Fibroblast of pulmonary artery (primary cell): ENCODE measurements at regions not wholly inside any gene's neighbourhood (a gene's known extent, or its start where the extent isn't known, plus 50 kb on each side); places are given as distances from the start of the nearest gene placed in this dataset.

Source experiments
- DNase-seq: peaks from one replicate; pipeline ENCODE4 v3.0.0-alpha.2; 2010; ENCODE audit warnings: low read depth
- H3K4me3 ChIP-seq: replicated peaks from 2 replicates; pipeline ENCODE4 v1.5.1; 2011; ENCODE audit warnings: low read depth, mild to moderate bottlenecking, control low read depth, low read length, moderate library complexity
- TF ChIP-seq, protein P1 (sequence below): IDR thresholded peaks from 2 replicates; pipeline ENCODE4 v1.5.1; 2011; ENCODE audit warnings: mild to moderate bottlenecking, control low read depth, low read length, inconsistent platforms; ENCODE audit errors: missing control alignments

DNA sequence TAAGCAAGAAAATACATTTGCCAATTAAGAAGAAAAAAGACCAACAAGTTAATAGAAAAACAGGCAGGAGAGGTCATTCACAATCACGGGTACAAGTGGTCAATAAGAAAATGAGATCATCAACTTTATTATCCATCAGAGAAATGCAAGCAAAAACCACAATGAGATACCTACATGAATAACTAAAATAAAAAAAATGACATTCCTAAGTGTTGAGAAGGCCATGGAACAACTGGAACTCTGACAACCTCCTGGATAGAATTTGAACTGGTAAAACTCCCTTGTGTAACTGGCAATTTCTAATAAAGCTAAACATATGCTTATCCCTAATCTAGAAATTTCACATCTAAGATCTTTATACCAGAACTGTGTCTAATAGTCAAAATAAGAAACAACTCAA, 135.4 kb upstream of the BACE2 start:
- DNase-seq = no peak
- TF ChIP-seq, protein P1, sequence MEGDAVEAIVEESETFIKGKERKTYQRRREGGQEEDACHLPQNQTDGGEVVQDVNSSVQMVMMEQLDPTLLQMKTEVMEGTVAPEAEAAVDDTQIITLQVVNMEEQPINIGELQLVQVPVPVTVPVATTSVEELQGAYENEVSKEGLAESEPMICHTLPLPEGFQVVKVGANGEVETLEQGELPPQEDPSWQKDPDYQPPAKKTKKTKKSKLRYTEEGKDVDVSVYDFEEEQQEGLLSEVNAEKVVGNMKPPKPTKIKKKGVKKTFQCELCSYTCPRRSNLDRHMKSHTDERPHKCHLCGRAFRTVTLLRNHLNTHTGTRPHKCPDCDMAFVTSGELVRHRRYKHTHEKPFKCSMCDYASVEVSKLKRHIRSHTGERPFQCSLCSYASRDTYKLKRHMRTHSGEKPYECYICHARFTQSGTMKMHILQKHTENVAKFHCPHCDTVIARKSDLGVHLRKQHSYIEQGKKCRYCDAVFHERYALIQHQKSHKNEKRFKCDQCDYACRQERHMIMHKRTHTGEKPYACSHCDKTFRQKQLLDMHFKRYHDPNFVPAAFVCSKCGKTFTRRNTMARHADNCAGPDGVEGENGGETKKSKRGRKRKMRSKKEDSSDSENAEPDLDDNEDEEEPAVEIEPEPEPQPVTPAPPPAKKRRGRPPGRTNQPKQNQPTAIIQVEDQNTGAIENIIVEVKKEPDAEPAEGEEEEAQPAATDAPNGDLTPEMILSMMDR = no peak
- H3K4me3 ChIP-seq = no peak overlapping the region

DNA sequence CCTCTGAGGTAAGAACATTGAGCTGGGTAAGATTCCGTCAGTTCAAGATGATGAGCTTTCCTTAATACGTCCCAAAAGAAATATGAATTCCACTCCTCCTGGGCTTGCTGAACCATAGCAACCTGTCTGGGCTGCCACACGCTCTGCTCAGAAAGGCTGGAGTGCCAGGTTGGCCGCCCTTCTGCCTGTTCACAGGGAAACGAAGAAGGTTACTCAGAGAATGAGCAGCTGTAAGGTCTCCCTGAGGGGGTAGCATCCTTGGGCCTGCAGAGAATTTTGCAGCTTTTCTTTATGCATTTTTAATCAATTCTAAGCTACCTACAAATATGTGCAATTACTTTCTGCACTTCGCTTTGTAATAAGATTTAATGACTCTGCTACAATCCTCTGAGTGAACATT, 130.7 kb upstream of the BACE2 start:
- no peak overlapping the region for H3K4me3 ChIP-seq
- DNase-seq = no peak
- TF ChIP-seq, protein P1 = no peak

DNA sequence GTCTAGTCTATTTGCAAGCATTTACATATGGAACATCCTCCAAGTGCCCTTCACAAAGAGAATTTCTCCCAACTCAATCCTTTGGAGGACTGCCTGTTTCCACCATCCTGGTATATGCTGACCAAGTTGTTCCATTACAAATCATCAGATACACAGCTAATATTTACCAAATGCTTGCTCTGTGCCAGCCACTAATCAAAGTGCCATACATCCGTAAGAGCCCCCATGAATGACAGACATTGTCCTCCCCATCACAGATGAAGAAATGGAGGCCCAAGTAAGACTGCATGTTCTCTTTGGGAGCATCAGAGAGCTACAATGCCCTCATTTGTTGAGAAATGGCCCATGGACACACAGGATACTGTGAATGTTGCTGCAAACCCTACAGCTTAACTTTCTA, 130.0 kb upstream of the BACE2 start:
- H3K4me3 ChIP-seq = no peak overlapping the region
- TF ChIP-seq, protein P1 = no peak
- no peak for DNase-seq

DNA sequence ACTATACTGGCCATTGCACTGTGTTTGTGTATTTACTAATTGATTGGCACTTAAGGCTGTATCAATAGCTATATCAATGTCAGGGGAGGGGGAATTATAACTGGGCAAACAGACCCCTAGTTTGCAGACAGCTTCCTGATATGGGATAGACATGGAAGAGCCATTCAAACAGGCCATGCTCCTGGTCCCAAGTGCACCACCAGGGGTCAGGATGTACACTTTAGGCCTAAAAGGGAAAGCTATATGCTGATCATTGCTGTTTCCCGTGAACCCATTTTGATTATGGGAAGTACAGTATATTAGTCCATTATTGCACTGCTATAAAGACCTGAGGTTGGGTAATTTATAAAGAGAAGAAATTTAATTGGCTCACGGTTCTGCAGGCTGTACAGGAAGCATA, 124.9 kb upstream of the BACE2 start:
- TF ChIP-seq, protein P1 = no peak
- no peak overlapping the region for H3K4me3 ChIP-seq
- DNase-seq = no peak

DNA sequence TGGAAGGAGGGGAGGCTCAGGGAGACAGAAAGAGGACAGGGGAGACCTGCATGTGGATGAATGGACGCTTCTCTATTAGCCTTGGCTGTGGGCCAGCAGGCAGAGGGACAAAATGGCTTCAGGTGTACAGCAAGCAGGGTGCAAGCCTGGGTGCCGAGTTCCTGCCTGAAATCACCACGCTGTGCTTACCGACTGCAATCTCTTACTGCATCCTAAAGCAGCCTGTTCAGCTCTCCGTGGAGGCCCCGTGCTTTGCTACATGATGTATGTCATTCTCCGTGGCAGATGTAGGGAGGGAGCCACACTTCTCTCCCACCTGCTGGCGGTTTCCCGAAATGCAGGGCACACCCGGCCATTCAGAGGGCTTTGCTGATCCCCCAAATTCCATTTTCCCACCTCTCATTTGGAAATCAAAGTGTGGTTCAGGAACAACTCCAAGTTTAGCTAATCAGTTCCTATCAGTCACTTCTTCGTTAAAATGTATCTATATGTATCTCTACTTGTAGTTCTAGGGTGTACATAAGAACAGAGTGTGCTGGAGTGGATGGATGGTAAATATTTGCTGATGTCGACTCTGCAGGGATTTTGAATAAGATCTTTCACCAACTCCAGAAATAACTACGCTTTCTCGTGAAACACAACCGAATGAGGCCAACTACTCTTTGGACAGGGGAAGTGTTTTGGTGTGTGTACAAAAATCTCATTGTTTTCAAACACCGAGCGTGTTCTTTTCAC, 122.3 kb upstream of the BACE2 start:
- H3K4me3 ChIP-seq = no peak overlapping the region
- TF ChIP-seq, protein P1 = no peak
- DNase-seq = no peak

DNA sequence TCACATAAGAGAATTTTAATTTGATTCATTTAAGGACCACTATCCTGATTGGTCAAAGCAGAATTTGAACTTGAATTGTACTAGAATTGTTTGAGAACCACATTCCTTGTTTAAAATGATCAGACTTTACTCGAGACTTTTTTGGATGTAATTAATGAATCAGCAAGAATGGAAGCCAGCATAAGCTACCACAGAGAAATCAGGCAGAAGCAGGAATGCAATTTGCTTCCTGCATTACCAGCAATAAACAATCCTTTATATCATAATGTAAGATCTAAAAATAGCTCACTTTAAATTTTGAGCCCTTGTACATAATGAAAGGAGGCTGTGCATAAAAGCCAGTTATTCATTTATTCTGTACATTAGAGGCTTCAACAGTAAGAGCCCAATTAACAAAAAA, 119.8 kb upstream of the BACE2 start:
- TF ChIP-seq, protein P1 = no peak
- H3K4me3 ChIP-seq = no peak overlapping the region
- no peak for DNase-seq

DNA sequence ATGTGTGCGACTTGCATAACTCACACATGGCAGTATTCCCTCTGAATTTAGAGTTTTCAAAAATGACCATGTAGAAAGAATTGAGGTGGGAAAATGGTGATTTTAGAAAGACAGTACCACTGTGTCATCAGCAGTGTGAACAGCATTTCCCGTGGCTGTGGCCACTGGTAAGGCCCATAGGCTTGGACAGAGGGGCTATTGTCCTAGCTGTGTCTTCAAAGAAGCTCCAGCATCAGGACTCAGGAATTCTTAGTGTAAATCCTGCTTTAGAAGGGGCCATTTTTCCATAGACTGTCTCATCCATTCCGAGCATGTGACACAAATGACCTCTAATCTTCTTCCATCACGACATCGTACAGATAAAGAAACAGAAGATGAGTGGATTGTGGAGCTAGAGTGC, 119.3 kb upstream of the BACE2 start:
- no peak for DNase-seq
- TF ChIP-seq, protein P1 = no peak
- H3K4me3 ChIP-seq = no peak overlapping the region
